ENCODE measurements at regions not wholly inside any gene's neighbourhood (a gene's known extent, or its start where the extent isn't known, plus 50 kb on each side); places are given as distances from the start of the nearest gene placed in this dataset.

DNA sequence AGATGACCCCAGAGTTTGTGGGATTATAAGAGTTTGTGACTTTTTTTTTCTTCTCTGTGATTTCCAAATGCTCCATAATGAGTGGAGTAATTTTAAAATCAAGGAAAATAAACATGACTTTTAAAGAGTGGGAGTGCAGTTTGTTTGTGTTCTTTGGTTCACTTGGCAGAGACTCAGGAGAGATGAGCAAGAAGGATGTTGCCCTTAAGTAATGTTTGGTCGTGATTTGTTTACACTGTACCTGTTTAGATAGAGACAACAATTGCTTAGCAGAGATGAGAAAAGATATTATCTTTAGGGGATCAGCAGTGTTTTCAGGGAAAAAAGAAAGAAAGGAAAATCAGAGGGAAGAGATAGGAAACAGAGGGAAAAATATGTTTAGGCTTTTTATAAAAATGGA, 170.8 kb downstream of the ADSS2 start:
- TF ChIP-seq POLR2A (IDR thresholded peaks at IDR 0.05; ENCODE audit: low read length) = no peak
- no peak for TF ChIP-seq GATA1 (IDR thresholded peaks at IDR 0.05; ENCODE audit: low read depth, low read length)

Data from erythroblast (primary cell).